Upper lobe of left lung (tissue), 4 donors: ENCODE measurements at regions not wholly inside any gene's neighbourhood (a gene's known extent, or its start where the extent isn't known, plus 50 kb on each side); places are given as distances from the start of the nearest gene placed in this dataset.
A peak's percentile ranks its signal among the peaks of the same experiment; 100 is the strongest.

Source experiments
- POLR2A ChIP-seq, 4 donors: fragments of 450-650 bp; IDR thresholded peaks; one replicate each; pipeline ENCODE4 v1.5.1; 2016 to 2017; ENCODE audit warnings: antibody characterized with exemption in 4 of 4, mild to moderate bottlenecking in 2 of 4
- TF ChIP-seq, protein P1 (sequence below), 6 experiments: fragments of 450-650 bp in 4 of 6; fragments of 200-600 bp in 2 of 6; sonication (generic) in 2 of 6; IDR thresholded peaks; one replicate each; pipeline ENCODE4 v1.5.1; 2016 to 2019; ENCODE audit warnings: antibody characterized with exemption in 6 of 6

DNA sequence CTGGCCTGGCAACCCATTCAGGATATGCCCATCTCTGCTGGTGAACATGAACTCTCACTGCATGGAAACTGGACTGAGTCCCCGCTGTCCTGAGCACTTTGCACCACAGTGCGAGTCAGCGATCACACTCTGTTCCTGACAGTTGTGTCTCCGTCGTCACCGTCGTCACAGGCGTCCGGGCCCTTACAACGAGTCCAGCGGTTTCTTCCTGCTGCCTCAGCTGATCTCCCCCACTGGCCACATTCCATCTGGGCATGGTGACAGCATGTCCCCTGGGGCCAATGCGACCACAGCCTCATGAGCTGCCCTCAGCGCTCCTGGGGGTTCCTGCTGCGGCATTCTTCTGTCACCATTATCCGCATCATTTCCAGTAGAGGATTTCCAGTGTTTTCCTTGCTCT is 76.8 kb upstream of the KLF6 start:
- TF ChIP-seq POLR2A (IDR thresholded peaks at IDR 0.05) = peak in 1 of 4 donors; percentile 9
- TF ChIP-seq, protein P1, sequence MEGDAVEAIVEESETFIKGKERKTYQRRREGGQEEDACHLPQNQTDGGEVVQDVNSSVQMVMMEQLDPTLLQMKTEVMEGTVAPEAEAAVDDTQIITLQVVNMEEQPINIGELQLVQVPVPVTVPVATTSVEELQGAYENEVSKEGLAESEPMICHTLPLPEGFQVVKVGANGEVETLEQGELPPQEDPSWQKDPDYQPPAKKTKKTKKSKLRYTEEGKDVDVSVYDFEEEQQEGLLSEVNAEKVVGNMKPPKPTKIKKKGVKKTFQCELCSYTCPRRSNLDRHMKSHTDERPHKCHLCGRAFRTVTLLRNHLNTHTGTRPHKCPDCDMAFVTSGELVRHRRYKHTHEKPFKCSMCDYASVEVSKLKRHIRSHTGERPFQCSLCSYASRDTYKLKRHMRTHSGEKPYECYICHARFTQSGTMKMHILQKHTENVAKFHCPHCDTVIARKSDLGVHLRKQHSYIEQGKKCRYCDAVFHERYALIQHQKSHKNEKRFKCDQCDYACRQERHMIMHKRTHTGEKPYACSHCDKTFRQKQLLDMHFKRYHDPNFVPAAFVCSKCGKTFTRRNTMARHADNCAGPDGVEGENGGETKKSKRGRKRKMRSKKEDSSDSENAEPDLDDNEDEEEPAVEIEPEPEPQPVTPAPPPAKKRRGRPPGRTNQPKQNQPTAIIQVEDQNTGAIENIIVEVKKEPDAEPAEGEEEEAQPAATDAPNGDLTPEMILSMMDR (IDR thresholded peaks at IDR 0.05) = no peak
